ENCODE measurements at regions not wholly inside any gene's neighbourhood (a gene's known extent, or its start where the extent isn't known, plus 50 kb on each side); places are given as distances from the start of the nearest gene placed in this dataset.
A peak's percentile ranks its signal among the peaks of the same experiment; 100 is the strongest.

GRCh38 chr2:212841460-212841859 is 302.9 kb upstream of the ERBB4 start:
- H3K4me2 ChIP-seq = no peak overlapping the region
- no peaks in the 10 kb centered on the region for H3K4me1 ChIP-seq
- no peak overlapping the region for H3K27ac ChIP-seq

GRCh38 chr2:212832211-212833195 is 293.9 kb upstream of the ERBB4 start:
- H3K4me3 ChIP-seq = no peak overlapping the region; the same call in 1 of the 2 replicates
- no peak overlapping the region for H3K27ac ChIP-seq
- H3K4me2 ChIP-seq = no peak overlapping the region
- H3K9ac ChIP-seq = no peak overlapping the region
- H3K4me1 ChIP-seq = no peaks in the 10 kb centered on the region
- H3K9me3 ChIP-seq = peaks cover 30% of the 10 kb centered on the region
- H4K20me1 ChIP-seq = no peaks in the 10 kb centered on the region
- no peaks in the 10 kb centered on the region for H3K27me3 ChIP-seq
- no peak for TF ChIP-seq Cebpa-rat (IDR thresholded peaks at IDR 0.05)
- no peaks in the 10 kb centered on the region for H3K36me3 ChIP-seq

More at GRCh38 chr2:212841460-212841859, 302.9 kb upstream of the ERBB4 start:
- Histone ChIP-seq H4K20me1 (no peaks in the 10 kb centered on the region), H3K9ac (no peak overlapping the region), H3K36me3 (no peaks in the 10 kb centered on the region), H3K4me3 (no peak overlapping the region), H3K27me3 (no peaks in the 10 kb centered on the region), H3K9me3 (no peaks in the 10 kb centered on the region)
- no peak for TF ChIP-seq Cebpa-rat (IDR thresholded peaks at IDR 0.05)

- Histone ChIP-seq H3K27ac (no peak overlapping the region), H3K9ac (no peak overlapping the region), H3K4me2 (no peak overlapping the region), H3K9me3 (peaks cover 30% of the 10 kb centered on the region), H4K20me1 (no peaks in the 10 kb centered on the region), H3K27me3 (no peaks in the 10 kb centered on the region), H3K4me1 (no peaks in the 10 kb centered on the region), H3K36me3 (no peaks in the 10 kb centered on the region), H3K4me3 (no peak overlapping the region; the same call in 1 of the 2 replicates)
- TF ChIP-seq Cebpa-rat (IDR thresholded peaks at IDR 0.05) = no peak
Observed at GRCh38 chr2:212831671-212832199, 293.1 kb upstream of the ERBB4 start.

- H4K20me1 ChIP-seq = no peaks in the 10 kb centered on the region
- peaks cover 16% of the 10 kb centered on the region for H3K4me1 ChIP-seq
- H3K36me3 ChIP-seq = no peaks in the 10 kb centered on the region
- H3K4me3 ChIP-seq = no peak overlapping the region
- no peak for TF ChIP-seq Cebpa-rat (IDR thresholded peaks at IDR 0.05)
- peak overlapping the region; percentile 17 for H3K4me2 ChIP-seq
- no peak overlapping the region for H3K9ac ChIP-seq
- H3K27me3 ChIP-seq = no peaks in the 10 kb centered on the region
- H3K27ac ChIP-seq = no peak overlapping the region
- H3K9me3 ChIP-seq = no peaks in the 10 kb centered on the region
Observed at GRCh38 chr2:212816267-212816666, 277.7 kb upstream of the ERBB4 start.

GRCh38 chr2:212815453-212815852 is 276.9 kb upstream of the ERBB4 start:
- no peaks in the 10 kb centered on the region for H4K20me1 ChIP-seq
- no peak overlapping the region for H3K4me3 ChIP-seq
- H3K9ac ChIP-seq = no peak overlapping the region
- H3K4me2 ChIP-seq = peak overlapping the region; percentile 17
- no peaks in the 10 kb centered on the region for H3K9me3 ChIP-seq
- no peak for TF ChIP-seq Cebpa-rat (IDR thresholded peaks at IDR 0.05)
- no peak overlapping the region for H3K27ac ChIP-seq
- no peaks in the 10 kb centered on the region for H3K27me3 ChIP-seq
- no peaks in the 10 kb centered on the region for H3K36me3 ChIP-seq
- H3K4me1 ChIP-seq = peaks cover 16% of the 10 kb centered on the region

- no peaks in the 10 kb centered on the region for H3K36me3 ChIP-seq
- H3K27me3 ChIP-seq = no peaks in the 10 kb centered on the region
- peaks cover 16% of the 10 kb centered on the region for H3K4me1 ChIP-seq
- H3K4me3 ChIP-seq = no peak overlapping the region
- H3K27ac ChIP-seq = no peak overlapping the region
- no peaks in the 10 kb centered on the region for H3K9me3 ChIP-seq
- no peak overlapping the region for H3K9ac ChIP-seq
- no peak for TF ChIP-seq Cebpa-rat (IDR thresholded peaks at IDR 0.05)
- no peaks in the 10 kb centered on the region for H4K20me1 ChIP-seq
- peak overlapping the region; percentile 17 for H3K4me2 ChIP-seq
Observed at GRCh38 chr2:212814941-212815340, 276.3 kb upstream of the ERBB4 start.

- H3K36me3 ChIP-seq = no peaks in the 10 kb centered on the region
- no peak for TF ChIP-seq Cebpa-rat (IDR thresholded peaks at IDR 0.05)
- no peak overlapping the region for H3K4me2 ChIP-seq
- H4K20me1 ChIP-seq = no peaks in the 10 kb centered on the region
- H3K9ac ChIP-seq = no peak overlapping the region
- no peaks in the 10 kb centered on the region for H3K27me3 ChIP-seq
- no peaks in the 10 kb centered on the region for H3K9me3 ChIP-seq
- H3K27ac ChIP-seq = no peak overlapping the region
- no peak overlapping the region for H3K4me3 ChIP-seq
- peaks cover 16% of the 10 kb centered on the region for H3K4me1 ChIP-seq
Observed at GRCh38 chr2:212811921-212812320, 273.3 kb upstream of the ERBB4 start.

- H3K9me3 ChIP-seq = no peaks in the 10 kb centered on the region
- no peak overlapping the region for H3K4me2 ChIP-seq
- H3K4me3 ChIP-seq = no peak overlapping the region
- no peaks in the 10 kb centered on the region for H4K20me1 ChIP-seq
- H3K4me1 ChIP-seq = peaks cover 15% of the 10 kb centered on the region
- TF ChIP-seq Cebpa-rat (IDR thresholded peaks at IDR 0.05) = no peak
- no peaks in the 10 kb centered on the region for H3K27me3 ChIP-seq
- no peak overlapping the region for H3K9ac ChIP-seq
- no peak overlapping the region for H3K27ac ChIP-seq
- no peaks in the 10 kb centered on the region for H3K36me3 ChIP-seq
Observed at GRCh38 chr2:212811036-212811805, 272.6 kb upstream of the ERBB4 start.

- Histone ChIP-seq H3K4me1 (no peaks in the 10 kb centered on the region), H3K9me3 (no peaks in the 10 kb centered on the region), H3K9ac (no peak overlapping the region), H3K4me3 (no peak overlapping the region), H3K4me2 (no peak overlapping the region), H3K36me3 (no peaks in the 10 kb centered on the region), H3K27me3 (no peaks in the 10 kb centered on the region), H3K27ac (no peak overlapping the region), H4K20me1 (no peaks in the 10 kb centered on the region)
- no peak for TF ChIP-seq Cebpa-rat (IDR thresholded peaks at IDR 0.05)
Observed at GRCh38 chr2:212797484-212798205, 259.0 kb upstream of the ERBB4 start.
